Neural progenitor cell (in vitro differentiated cells): ENCODE measurements at regions not wholly inside any gene's neighbourhood (a gene's known extent, or its start where the extent isn't known, plus 50 kb on each side); places are given as distances from the start of the nearest gene placed in this dataset.
A peak's percentile ranks its signal among the peaks of the same experiment; 100 is the strongest.

Experiments
- DNase-seq: peaks from one replicate; pipeline ENCODE4 v3.0.0-alpha.2; 2016; ENCODE audit warnings: low spot score
- H2AFZ ChIP-seq: fragments of 200-600 bp; sonication (generic); replicated peaks from 2 replicates; pipeline ENCODE4 v1.6.1; 2016; ENCODE audit warnings: antibody characterized with exemption
- H3F3A ChIP-seq: fragments of 200-600 bp; sonication (generic); 2 replicates; pipeline ENCODE4 v1.6.1; 2016; ENCODE audit warnings: antibody characterized with exemption, low read depth
- H3K27ac ChIP-seq: fragments of 200-600 bp; sonication (generic); 2 replicates; pipeline ENCODE4 v1.5.1; 2016; ENCODE audit warnings: mild to moderate bottlenecking
- H3K27me3 ChIP-seq: fragments of 200-600 bp; sonication (generic); 2 replicates; pipeline ENCODE4 v1.6.1; 2016; ENCODE audit warnings: mild to moderate bottlenecking, moderate library complexity
- H3K36me3 ChIP-seq: fragments of 200-600 bp; sonication (generic); 2 replicates; pipeline ENCODE4 v1.5.1; 2016
- H3K4me1 ChIP-seq: fragments of 200-600 bp; sonication (generic); 2 replicates; pipeline ENCODE4 v1.6.1; 2016; ENCODE audit warnings: mixed run types
- H3K4me2 ChIP-seq: fragments of 200-600 bp; sonication (generic); 2 replicates; pipeline ENCODE4 v1.6.1; 2016
- H3K4me3 ChIP-seq: fragments of 200-600 bp; sonication (generic); 2 replicates; pipeline ENCODE4 v1.5.1; 2016
- H3K79me2 ChIP-seq: fragments of 200-600 bp; sonication (generic); 2 replicates; pipeline ENCODE4 v1.6.1; 2016; ENCODE audit warnings: low read depth
- H3K9ac ChIP-seq: fragments of 200-600 bp; sonication (generic); 2 replicates; pipeline ENCODE4 v1.6.1; 2016
- H3K9me3 ChIP-seq: fragments of 200-600 bp; sonication (generic); 2 replicates; pipeline ENCODE4 v1.5.1; 2016; ENCODE audit warnings: low read depth
- H4K20me1 ChIP-seq: fragments of 200-600 bp; sonication (generic); 2 replicates; pipeline ENCODE4 v1.6.1; 2016; ENCODE audit warnings: low read depth
- H3K27ac Mint-ChIP-seq: 3 replicates; pipeline ENCODE4 v1.8.0; 2021; ENCODE audit warnings: mixed read lengths
- H3K27me3 Mint-ChIP-seq: 2 replicates; pipeline ENCODE4 v1.8.0; 2022; ENCODE audit warnings: low read depth, mild to moderate bottlenecking, inconsistent platforms, moderate library complexity, mixed read lengths; ENCODE audit not compliant: insufficient read depth
- H3K36me3 Mint-ChIP-seq: 3 replicates; pipeline ENCODE4 v1.8.0; 2021; ENCODE audit warnings: mixed read lengths
- H3K4me1 Mint-ChIP-seq: 3 replicates; pipeline ENCODE4 v1.8.0; 2021; ENCODE audit warnings: mixed read lengths
- H3K4me3 Mint-ChIP-seq: 3 replicates; pipeline ENCODE4 v1.8.0; 2021; ENCODE audit warnings: mild to moderate bottlenecking, moderate library complexity, mixed read lengths
- H3K9me3 Mint-ChIP-seq: 3 replicates; pipeline ENCODE4 v1.8.0; 2020; ENCODE audit warnings: mixed read lengths
- EZH2 ChIP-seq: fragments of 200-600 bp; sonication (generic); IDR thresholded peaks from 2 replicates; pipeline ENCODE4 v1.6.1; 2017; ENCODE audit warnings: antibody characterized with exemption, mild to moderate bottlenecking, moderate library complexity
- EZH2phosphoT487 ChIP-seq: fragments of 200-600 bp; sonication (generic); IDR thresholded peaks from 2 replicates; pipeline ENCODE4 v1.6.1; 2017; ENCODE audit warnings: antibody characterized with exemption
- TF ChIP-seq, protein P1 (sequence below): fragments of 200-600 bp; sonication (generic); IDR thresholded peaks from 2 replicates; pipeline ENCODE4 v1.5.1; 2017; ENCODE audit warnings: antibody characterized with exemption, mild to moderate bottlenecking

DNA sequence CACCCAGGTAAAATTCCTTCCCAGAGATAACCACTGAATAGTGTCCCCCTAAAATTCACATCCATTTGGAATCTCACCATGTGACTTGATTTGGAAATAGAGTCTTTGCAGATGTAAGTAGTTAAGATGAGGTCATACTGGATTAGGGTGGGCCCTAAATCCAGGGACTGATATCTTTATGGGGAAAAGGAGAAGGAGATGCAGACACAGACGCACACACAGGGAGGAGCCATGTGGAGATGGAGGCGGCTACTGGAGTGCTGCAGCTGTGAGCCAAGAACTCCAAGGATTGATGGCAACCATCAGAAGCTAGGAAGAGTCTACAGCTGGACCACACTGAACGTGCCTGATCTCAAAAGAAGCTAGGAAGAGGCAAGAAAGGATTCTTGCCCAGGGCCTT is 96.6 kb upstream of the SRD5A3 start:
- peaks cover 12% of the 10 kb centered on the region for H3K4me1 Mint-ChIP-seq
- Histone ChIP-seq H3K27ac (no peak overlapping the region), H2AFZ (no peak overlapping the region), H3F3A (peaks cover 5% of the 10 kb centered on the region), H3K4me1 (peaks cover 14% of the 10 kb centered on the region), H3K79me2 (no peaks in the 10 kb centered on the region), H3K4me2 (no peak overlapping the region), H3K4me3 (no peak overlapping the region), H3K9ac (no peak overlapping the region), H3K27me3 (no peaks in the 10 kb centered on the region), H4K20me1 (no peaks in the 10 kb centered on the region), H3K36me3 (no peaks in the 10 kb centered on the region), H3K9me3 (no peaks in the 10 kb centered on the region)
- no peaks in the 10 kb centered on the region for H3K9me3 Mint-ChIP-seq
- TF ChIP-seq EZH2phosphoT487 = no peak
- no peak for TF ChIP-seq EZH2
- TF ChIP-seq, protein P1, sequence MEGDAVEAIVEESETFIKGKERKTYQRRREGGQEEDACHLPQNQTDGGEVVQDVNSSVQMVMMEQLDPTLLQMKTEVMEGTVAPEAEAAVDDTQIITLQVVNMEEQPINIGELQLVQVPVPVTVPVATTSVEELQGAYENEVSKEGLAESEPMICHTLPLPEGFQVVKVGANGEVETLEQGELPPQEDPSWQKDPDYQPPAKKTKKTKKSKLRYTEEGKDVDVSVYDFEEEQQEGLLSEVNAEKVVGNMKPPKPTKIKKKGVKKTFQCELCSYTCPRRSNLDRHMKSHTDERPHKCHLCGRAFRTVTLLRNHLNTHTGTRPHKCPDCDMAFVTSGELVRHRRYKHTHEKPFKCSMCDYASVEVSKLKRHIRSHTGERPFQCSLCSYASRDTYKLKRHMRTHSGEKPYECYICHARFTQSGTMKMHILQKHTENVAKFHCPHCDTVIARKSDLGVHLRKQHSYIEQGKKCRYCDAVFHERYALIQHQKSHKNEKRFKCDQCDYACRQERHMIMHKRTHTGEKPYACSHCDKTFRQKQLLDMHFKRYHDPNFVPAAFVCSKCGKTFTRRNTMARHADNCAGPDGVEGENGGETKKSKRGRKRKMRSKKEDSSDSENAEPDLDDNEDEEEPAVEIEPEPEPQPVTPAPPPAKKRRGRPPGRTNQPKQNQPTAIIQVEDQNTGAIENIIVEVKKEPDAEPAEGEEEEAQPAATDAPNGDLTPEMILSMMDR = no peak
- no peak for DNase-seq
- no peak overlapping the region for H3K4me3 Mint-ChIP-seq
- H3K36me3 Mint-ChIP-seq = no peaks in the 10 kb centered on the region
- H3K27me3 Mint-ChIP-seq = no peaks in the 10 kb centered on the region
- no peak overlapping the region for H3K27ac Mint-ChIP-seq

- H3K27me3 ChIP-seq = no peaks in the 10 kb centered on the region
- TF ChIP-seq, protein P1 = no peak
- no peak for TF ChIP-seq EZH2
- TF ChIP-seq EZH2phosphoT487 = no peak
- no peaks in the 10 kb centered on the region for H4K20me1 ChIP-seq
- H3K9ac ChIP-seq = no peak overlapping the region
- H3K36me3 ChIP-seq = no peaks in the 10 kb centered on the region
- peak; percentile 52 for DNase-seq
- H3K4me3 ChIP-seq = no peak overlapping the region
- Mint-ChIP-seq H3K36me3 (no peaks in the 10 kb centered on the region), H3K9me3 (no peaks in the 10 kb centered on the region), H3K4me1 (peaks cover 17% of the 10 kb centered on the region), H3K27me3 (no peaks in the 10 kb centered on the region), H3K4me3 (no peak overlapping the region), H3K27ac (no peak overlapping the region)
- peaks cover 14% of the 10 kb centered on the region for H3K4me1 ChIP-seq
- no peaks in the 10 kb centered on the region for H3K9me3 ChIP-seq
- H3F3A ChIP-seq = peaks cover 5% of the 10 kb centered on the region
- H3K4me2 ChIP-seq = peak overlapping the region; percentile 5
- no peak overlapping the region for H2AFZ ChIP-seq
- H3K79me2 ChIP-seq = no peaks in the 10 kb centered on the region
- H3K27ac ChIP-seq = no peak overlapping the region
These were observed 94.7 kb upstream of the SRD5A3 start for GRCh38 chr4:55251342-55251741.

DNA sequence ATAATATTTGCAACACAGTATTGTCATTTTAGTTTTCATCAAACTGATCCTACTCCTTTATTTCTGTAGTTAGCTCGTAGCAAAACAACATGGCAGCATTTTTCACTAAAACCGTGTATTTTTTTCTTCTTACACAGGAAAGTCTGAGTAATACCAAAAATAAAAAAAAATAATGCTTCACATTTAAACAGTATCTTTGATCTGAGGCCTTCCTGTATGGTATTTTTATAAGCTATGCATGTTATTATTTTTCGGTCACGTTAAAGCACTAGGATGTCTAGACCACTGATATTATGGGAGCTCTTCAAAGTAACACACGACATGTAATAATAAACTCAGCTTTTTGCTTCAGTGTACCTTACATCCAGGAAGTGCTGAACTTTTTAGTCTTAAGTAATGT is 94.1 kb upstream of the SRD5A3 start:
- Histone ChIP-seq H4K20me1 (no peaks in the 10 kb centered on the region), H2AFZ (no peak overlapping the region), H3K4me2 (peak overlapping the region; percentile 5), H3K27me3 (no peaks in the 10 kb centered on the region), H3K36me3 (no peaks in the 10 kb centered on the region), H3K9ac (no peak overlapping the region), H3K4me1 (peaks cover 14% of the 10 kb centered on the region), H3F3A (peaks cover 5% of the 10 kb centered on the region), H3K79me2 (no peaks in the 10 kb centered on the region), H3K9me3 (no peaks in the 10 kb centered on the region), H3K27ac (no peak overlapping the region), H3K4me3 (no peak overlapping the region)
- H3K4me1 Mint-ChIP-seq = peaks cover 22% of the 10 kb centered on the region
- no peaks in the 10 kb centered on the region for H3K9me3 Mint-ChIP-seq
- no peaks in the 10 kb centered on the region for H3K36me3 Mint-ChIP-seq
- DNase-seq = no peak
- H3K27me3 Mint-ChIP-seq = no peaks in the 10 kb centered on the region
- H3K27ac Mint-ChIP-seq = no peak overlapping the region
- H3K4me3 Mint-ChIP-seq = no peak overlapping the region
- TF ChIP-seq EZH2 = no peak
- TF ChIP-seq, protein P1 = no peak
- TF ChIP-seq EZH2phosphoT487 = no peak
